Head of caudate nucleus (tissue), 42 donors: ENCODE measurements at regions not wholly inside any gene's neighbourhood (a gene's known extent, or its start where the extent isn't known, plus 50 kb on each side); places are given as distances from the start of the nearest gene placed in this dataset.

Experiments
- DNase-seq, 42 donors: peaks; one replicate each; pipeline versions ENCODE4 v3.0.0 to v3.0.0-alpha.2; 2020 to 2021; ENCODE audit warnings: mixed read lengths in 7 of 42
- intact Hi-C: fragments of 100-400 bp; cut with DNase I; formaldehyde crosslinking; loops from one replicate; pipeline ENCODE4 v1.15.0; 2022

- intact Hi-C loops: no loop called here
- DNase-seq: no peak
Measured at GRCh38 chr18:73831688-73832087, 315.9 kb downstream of the FBXO15 start.

GRCh38 chr18:73829146-73829545 lies 318.5 kb downstream of the FBXO15 start:
- DNase-seq: no peak
- intact Hi-C loops: no loop called here

- no peak for DNase-seq
- intact Hi-C loops: no loop called here
Measured at GRCh38 chr18:73827801-73828200, 319.8 kb downstream of the FBXO15 start.

- intact Hi-C loops: no loop called here
Measured at GRCh38 chr18:73826098-73826497, 321.5 kb downstream of the FBXO15 start.

GRCh38 chr18:73824671-73825070 lies 323.0 kb downstream of the FBXO15 start:
- intact Hi-C loops: no loop called here
- DNase-seq: no peak

More at GRCh38 chr18:73826098-73826497, 321.5 kb downstream of the FBXO15 start:
- no peak for DNase-seq

- intact Hi-C loops: no loop called here
- DNase-seq: peak in 18 of 42 donors; percentile 12 to 64 (median 39)
Measured at GRCh38 chr18:73812423-73812822, 335.2 kb downstream of the FBXO15 start.

- intact Hi-C loops: no loop called here
- DNase-seq: no peak
Measured at GRCh38 chr18:73807551-73808192, 340.0 kb downstream of the FBXO15 start.

GRCh38 chr18:73805991-73806390 lies 341.6 kb downstream of the FBXO15 start:
- intact Hi-C loops: no loop called here
- no peak for DNase-seq

- no peak for DNase-seq
- intact Hi-C loops: no loop called here
Measured at GRCh38 chr18:73797419-73797818, 350.2 kb downstream of the FBXO15 start.

- intact Hi-C loops: no loop called here
- peak in 11 of 42 donors; percentile 4 to 71 (median 33) for DNase-seq
Measured at GRCh38 chr18:73793386-73793785, 354.2 kb downstream of the FBXO15 start.

GRCh38 chr18:73791081-73791480 lies 356.6 kb downstream of the FBXO15 start:
- intact Hi-C loops: no loop called here
- no peak for DNase-seq

GRCh38 chr18:73790587-73790986 lies 357.0 kb downstream of the FBXO15 start:
- intact Hi-C loops: no loop called here
- no peak for DNase-seq

GRCh38 chr18:73787316-73787715 lies 360.3 kb downstream of the FBXO15 start:
- intact Hi-C loops: no loop called here
- DNase-seq: no peak

GRCh38 chr18:73785300-73785699 lies 362.3 kb downstream of the FBXO15 start:
- intact Hi-C loops: no loop called here
- no peak for DNase-seq

GRCh38 chr18:73784853-73785252 lies 362.8 kb downstream of the FBXO15 start:
- no peak for DNase-seq
- intact Hi-C loops: no loop called here

GRCh38 chr18:73782405-73782804 lies 365.2 kb downstream of the FBXO15 start:
- no peak for DNase-seq
- intact Hi-C loops: no loop called here

GRCh38 chr18:73780218-73780617 lies 367.4 kb downstream of the FBXO15 start:
- DNase-seq: no peak
- intact Hi-C loops: no loop called here

- no peak for DNase-seq
- intact Hi-C loops: no loop called here
Measured at GRCh38 chr18:73778032-73778359, 369.6 kb downstream of the FBXO15 start.

GRCh38 chr18:73777356-73778031 lies 370.1 kb downstream of the FBXO15 start:
- intact Hi-C loops: no loop called here
- DNase-seq: no peak

GRCh38 chr18:73774811-73775509 lies 372.7 kb downstream of the FBXO15 start:
- peak; percentile 23 to 88 (median 66) for DNase-seq
- intact Hi-C loops: no loop called here

- intact Hi-C loops: no loop called here
- no peak for DNase-seq
Measured at GRCh38 chr18:73768043-73768442, 379.6 kb downstream of the FBXO15 start.
